ENCODE measurements at regions not wholly inside any gene's neighbourhood (a gene's known extent, or its start where the extent isn't known, plus 50 kb on each side); places are given as distances from the start of the nearest gene placed in this dataset.

DNA sequence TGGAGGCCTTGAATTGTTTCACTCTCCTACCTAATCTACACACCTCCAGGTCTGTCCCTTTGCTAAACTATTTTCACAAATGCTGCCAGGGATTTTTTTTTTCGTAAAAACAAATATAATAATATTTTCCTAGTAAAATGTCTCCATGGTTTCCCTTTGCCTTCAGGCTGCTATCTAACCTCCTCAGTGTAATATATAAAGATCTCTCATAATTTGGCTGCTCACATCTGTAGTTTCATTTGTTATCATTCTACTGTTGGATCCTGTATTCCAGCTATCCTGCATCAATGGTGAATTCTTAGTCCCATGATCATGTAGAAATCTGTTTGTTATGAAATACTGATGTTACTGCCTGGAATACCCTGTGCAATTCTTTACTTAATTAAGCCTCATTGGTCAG, 211.9 kb upstream of the CHRM2 start:
- Histone ChIP-seq H2AK5ac (ENCODE audit: low read depth, low read length) (no peak overlapping the region), H2BK12ac (ENCODE audit: low read depth, low read length) (no peak overlapping the region), H4K91ac (replicated peaks; ENCODE audit: insufficient read length, low read length) (no peak overlapping the region), H3K56ac (replicated peaks; ENCODE audit: insufficient read length, low read depth, low read length) (no peak overlapping the region), H2BK15ac (ENCODE audit: low read length) (no peak overlapping the region), H4K8ac (ENCODE audit: extremely low read depth, insufficient read depth, low read length) (no peak overlapping the region), H3K14ac (ENCODE audit: insufficient read length) (no peak overlapping the region), H3K36me3 (ENCODE audit: control insufficient read depth in 2 of 4, insufficient read depth in 4 of 4, low read length in 3 of 4) (no peaks in the 10 kb centered on the region), H4K20me1 (replicated peaks in 1 of 2; ENCODE audit: control insufficient read depth in 1 of 2, insufficient read depth in 2 of 2, low read length in 2 of 2) (no peaks in the 10 kb centered on the region), H3K9me3 (ENCODE audit: insufficient read depth in 2 of 2, low read depth in 1 of 2, low read length in 1 of 2) (no peaks in the 10 kb centered on the region), H3K4ac (replicated peaks; ENCODE audit: insufficient read length, low read depth, low read length) (no peak overlapping the region), H3K79me1 (ENCODE audit: low read depth, low read length) (no peaks in the 10 kb centered on the region), H2AFZ (ENCODE audit: low read length) (no peak overlapping the region), H3K27me3 (replicated peaks in 1 of 4; ENCODE audit: control insufficient read depth in 3 of 4, extremely low read depth in 1 of 4, insufficient read depth in 3 of 4, low read length in 3 of 4) (no peaks in the 10 kb centered on the region), H3K23ac (ENCODE audit: insufficient read length) (no peak overlapping the region), H4K5ac (ENCODE audit: insufficient read length, low read depth, low read length) (no peak overlapping the region), H3K79me2 (ENCODE audit: control insufficient read depth in 1 of 2, insufficient read depth in 2 of 2, low read length in 2 of 2) (no peaks in the 10 kb centered on the region), H2BK20ac (ENCODE audit: low read length) (no peak overlapping the region), H3K18ac (ENCODE audit: extremely low read depth, low read length) (no peak overlapping the region), H3K4me3 (ENCODE audit: extremely low read depth in 1 of 4, insufficient read depth in 2 of 4, low read depth in 3 of 4, low read length in 4 of 4) (no peak overlapping the region), H2BK120ac (replicated peaks; ENCODE audit: low read depth, low read length) (no peak overlapping the region), H2BK5ac (ENCODE audit: low read depth, low read length) (no peak overlapping the region), H3K4me1 (replicated peaks in 1 of 4; ENCODE audit: control insufficient read depth in 3 of 4, insufficient read depth in 4 of 4, low read length in 3 of 4) (peaks cover 0 to 3% (median 0%) of the 10 kb centered on the region in 4 experiments; a peak in 1 of 7 replicates), H3K23me2 (ENCODE audit: low read depth, low read length) (no peaks in the 10 kb centered on the region), H3K9ac (replicated peaks in 1 of 4; ENCODE audit: extremely low read depth in 1 of 4, low read depth in 3 of 4, low read length in 3 of 4) (no peak overlapping the region), H3K27ac (ENCODE audit: low read depth, low read length) (no peak overlapping the region), H3K4me2 (ENCODE audit: insufficient read depth in 1 of 2, low read depth in 2 of 2, low read length in 2 of 2) (no peak overlapping the region)
- ChIA-PET CTCF (ENCODE audit: partially characterized antibody) (interaction anchor here (0.9 to 1.4 kb wide), 2 partner anchors 8 to 10 kb away, joined by 3 to 4 read pairs; no protein-coding TSS in a partner anchor), POLR2A (ENCODE audit: partially characterized antibody) (no interaction called here)
- WGBS, 2 experiments (ENCODE audit: extremely low coverage in 1 of 2, insufficient coverage in 1 of 2, insufficient read length in 1 of 2, insufficient replicate concordance in 2 of 2, low coverage in 1 of 2, low lambda C conversion rate in 2 of 2, missing lambda C conversion rate in 1 of 2) = 95% methylated on average over 1 of the region's 1 CpG; no CpG with 5 or more reads in 1 of the 2 experiments
- no peak for FAIRE-seq
- DNase-seq (ENCODE audit: low read depth in 1 of 2, low spot score in 2 of 2) = no peak
- no peak for TF ChIP-seq CBX8 (IDR thresholded peaks at IDR 0.05; ENCODE audit: borderline replicate concordance, low read depth, low read length)
- no peak for TF ChIP-seq JUND (IDR thresholded peaks at IDR 0.05; ENCODE audit: low read length)
- no peak for TF ChIP-seq HDAC2 (IDR thresholded peaks at IDR 0.05; ENCODE audit: borderline replicate concordance in 1 of 2, low read depth in 2 of 2, low read length in 2 of 2)
- TF ChIP-seq KDM1A (IDR thresholded peaks at IDR 0.05; ENCODE audit: borderline replicate concordance, low read length) = no peak
- TF ChIP-seq CEBPB (IDR thresholded peaks at IDR 0.05; ENCODE audit: low read depth, low read length) = no peak
- no peak for TF ChIP-seq EP300 (IDR thresholded peaks at IDR 0.05; ENCODE audit: borderline replicate concordance in 1 of 2, low read depth in 2 of 2, low read length in 2 of 2)
- no peak for TF ChIP-seq RNF2 (IDR thresholded peaks at IDR 0.05; ENCODE audit: borderline replicate concordance, low read depth, low read length, missing control alignments, poor library complexity, severe bottlenecking)
- no peak for TF ChIP-seq TAF1 (IDR thresholded peaks at IDR 0.05; ENCODE audit: low read depth, low read length)
- TF ChIP-seq KDM4A (IDR thresholded peaks at IDR 0.05; ENCODE audit: low read depth, low read length, severe bottlenecking) = no peak
- no peak for TF ChIP-seq SIRT6 (IDR thresholded peaks at IDR 0.05; ENCODE audit: low read length)
- no peak for TF ChIP-seq E2F6 (IDR thresholded peaks at IDR 0.05)
- no peak for TF ChIP-seq CHD2 (IDR thresholded peaks at IDR 0.05; ENCODE audit: low read length)
- TF ChIP-seq YY1 (IDR thresholded peaks at IDR 0.05; ENCODE audit: low read depth, low read length) = no peak
- no peak for TF ChIP-seq BRCA1 (IDR thresholded peaks at IDR 0.05; ENCODE audit: low read depth, low read length)
- no peak for TF ChIP-seq SP1 (IDR thresholded peaks at IDR 0.05; ENCODE audit: low read depth, low read length)
